Activated B cell treated with CpG ODN at 0.5 μM for 24 hours (primary cell): ENCODE measurements at regions not wholly inside any gene's neighbourhood (a gene's known extent, or its start where the extent isn't known, plus 50 kb on each side); places are given as distances from the start of the nearest gene placed in this dataset.

ENCODE experiments used
- ATAC-seq: fragments of 200-7000 bp; cut with Tn5 transposase; one replicate; pipeline ENCODE4 v1.10.0; 2021; ENCODE audit warnings: low read depth, mild to moderate bottlenecking, moderate library complexity
- CTCF ChIA-PET: fragments of 350-600 bp; sonication (Branson Sonifier 250); formaldehyde crosslinking; loops from one replicate; lab custom pipeline; 2021; ENCODE audit warnings: antibody characterized with exemption; lab: Charles Lee
- POLR2A ChIA-PET: fragments of 350-600 bp; sonication (Branson Sonifier 250); formaldehyde crosslinking; loops from one replicate; lab custom pipeline; 2021; ENCODE audit warnings: antibody characterized with exemption; lab: Charles Lee
- DNase-seq: peaks from one replicate; pipeline ENCODE4 v3.0.0; 2022
- H3K27ac Mint-ChIP-seq: one replicate; pipeline ENCODE4 v1.8.0; 2020; ENCODE audit warnings: mixed read lengths
- H3K27me3 Mint-ChIP-seq: one replicate; pipeline ENCODE4 v1.8.0; 2021; ENCODE audit warnings: mixed read lengths
- H3K36me3 Mint-ChIP-seq: one replicate; pipeline ENCODE4 v1.8.0; 2021; ENCODE audit warnings: low read depth, mixed read lengths
- H3K4me1 Mint-ChIP-seq: one replicate; pipeline ENCODE4 v1.8.0; 2021; ENCODE audit warnings: mixed read lengths
- H3K4me3 Mint-ChIP-seq: one replicate; pipeline ENCODE4 v1.8.0; 2020; ENCODE audit warnings: mild to moderate bottlenecking, mixed read lengths
- H3K9me3 Mint-ChIP-seq: one replicate; pipeline ENCODE4 v1.8.0; 2020; ENCODE audit warnings: mixed read lengths
- intact Hi-C: fragments of 100-400 bp; cut with micrococcal nuclease; formaldehyde crosslinking; loops from one replicate; pipeline ENCODE4 v1.15.1; 2024
- TF ChIP-seq, protein P1 (sequence below): fragments of 200-600 bp; IDR thresholded peaks from one replicate; pipeline ENCODE4 v1.8.0; 2022; ENCODE audit warnings: antibody characterized with exemption, mild to moderate bottlenecking

DNA sequence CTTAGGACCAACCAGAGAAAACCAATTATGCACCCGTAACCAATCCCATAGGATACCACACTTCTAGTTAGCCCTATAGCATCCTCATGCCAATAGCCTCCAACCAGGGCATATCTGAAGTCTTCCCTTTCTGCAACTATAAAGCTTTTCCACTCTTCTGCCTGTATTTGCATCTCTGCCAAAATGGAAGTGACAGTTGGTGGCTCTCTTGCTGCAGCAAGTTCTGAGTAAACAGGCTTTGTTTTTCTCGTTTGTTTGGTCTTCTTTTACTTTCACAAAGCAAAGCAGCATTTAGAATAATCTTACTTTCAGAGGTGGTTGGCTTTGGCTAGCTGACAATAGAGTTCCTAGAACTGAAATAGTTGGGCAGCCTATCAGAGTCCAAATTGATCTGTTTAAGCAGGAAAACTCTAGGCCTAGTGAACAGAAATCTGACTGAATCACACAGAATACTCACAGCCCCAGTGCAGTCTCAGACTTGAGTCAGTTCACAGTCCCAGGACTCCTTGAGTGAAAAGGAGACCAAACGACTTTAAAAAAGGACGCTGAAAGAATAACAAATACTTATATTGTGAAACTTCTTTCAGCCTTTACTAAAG lies 1029.7 kb upstream of the LRFN5 start:
- Mint-ChIP-seq H3K9me3 (peaks cover 2% of the 10 kb centered on the region), H3K4me1 (no peaks in the 10 kb centered on the region), H3K36me3 (no peaks in the 10 kb centered on the region), H3K4me3 (no peak overlapping the region), H3K27ac (no peak overlapping the region), H3K27me3 (no peaks in the 10 kb centered on the region)
- no peak for DNase-seq
- CTCF ChIA-PET: no interaction called here
- no peak for ATAC-seq
- POLR2A ChIA-PET: no interaction called here
- intact Hi-C loops: no loop called here
- TF ChIP-seq, protein P1, sequence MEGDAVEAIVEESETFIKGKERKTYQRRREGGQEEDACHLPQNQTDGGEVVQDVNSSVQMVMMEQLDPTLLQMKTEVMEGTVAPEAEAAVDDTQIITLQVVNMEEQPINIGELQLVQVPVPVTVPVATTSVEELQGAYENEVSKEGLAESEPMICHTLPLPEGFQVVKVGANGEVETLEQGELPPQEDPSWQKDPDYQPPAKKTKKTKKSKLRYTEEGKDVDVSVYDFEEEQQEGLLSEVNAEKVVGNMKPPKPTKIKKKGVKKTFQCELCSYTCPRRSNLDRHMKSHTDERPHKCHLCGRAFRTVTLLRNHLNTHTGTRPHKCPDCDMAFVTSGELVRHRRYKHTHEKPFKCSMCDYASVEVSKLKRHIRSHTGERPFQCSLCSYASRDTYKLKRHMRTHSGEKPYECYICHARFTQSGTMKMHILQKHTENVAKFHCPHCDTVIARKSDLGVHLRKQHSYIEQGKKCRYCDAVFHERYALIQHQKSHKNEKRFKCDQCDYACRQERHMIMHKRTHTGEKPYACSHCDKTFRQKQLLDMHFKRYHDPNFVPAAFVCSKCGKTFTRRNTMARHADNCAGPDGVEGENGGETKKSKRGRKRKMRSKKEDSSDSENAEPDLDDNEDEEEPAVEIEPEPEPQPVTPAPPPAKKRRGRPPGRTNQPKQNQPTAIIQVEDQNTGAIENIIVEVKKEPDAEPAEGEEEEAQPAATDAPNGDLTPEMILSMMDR: no peak

DNA sequence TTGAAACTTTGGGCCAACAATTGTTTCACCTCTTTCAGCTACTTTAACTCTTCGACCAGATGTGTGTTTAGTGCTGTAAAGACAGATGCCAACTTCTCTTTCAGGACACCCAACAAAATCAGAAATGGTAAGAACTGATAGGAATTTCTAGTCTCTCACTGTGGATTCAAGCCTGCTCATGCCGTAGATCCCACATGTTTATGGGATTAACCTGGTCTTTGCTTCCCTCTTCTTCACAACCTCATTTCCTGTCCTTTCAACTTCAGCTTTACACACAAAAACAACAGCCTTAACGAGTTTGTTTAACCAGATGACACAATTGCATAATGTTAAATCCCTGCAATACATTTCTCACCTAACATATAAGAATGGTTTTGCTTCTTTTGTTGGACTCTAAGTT lies 1031.9 kb upstream of the LRFN5 start:
- no peak overlapping the region for H3K4me3 Mint-ChIP-seq
- CTCF ChIA-PET: no interaction called here
- peaks cover 2% of the 10 kb centered on the region for H3K9me3 Mint-ChIP-seq
- POLR2A ChIA-PET: no interaction called here
- ATAC-seq: no peak
- intact Hi-C loops: no loop called here
- no peaks in the 10 kb centered on the region for H3K36me3 Mint-ChIP-seq
- DNase-seq: no peak
- no peak overlapping the region for H3K27ac Mint-ChIP-seq
- H3K27me3 Mint-ChIP-seq: no peaks in the 10 kb centered on the region
- no peaks in the 10 kb centered on the region for H3K4me1 Mint-ChIP-seq
- TF ChIP-seq, protein P1: no peak

DNA sequence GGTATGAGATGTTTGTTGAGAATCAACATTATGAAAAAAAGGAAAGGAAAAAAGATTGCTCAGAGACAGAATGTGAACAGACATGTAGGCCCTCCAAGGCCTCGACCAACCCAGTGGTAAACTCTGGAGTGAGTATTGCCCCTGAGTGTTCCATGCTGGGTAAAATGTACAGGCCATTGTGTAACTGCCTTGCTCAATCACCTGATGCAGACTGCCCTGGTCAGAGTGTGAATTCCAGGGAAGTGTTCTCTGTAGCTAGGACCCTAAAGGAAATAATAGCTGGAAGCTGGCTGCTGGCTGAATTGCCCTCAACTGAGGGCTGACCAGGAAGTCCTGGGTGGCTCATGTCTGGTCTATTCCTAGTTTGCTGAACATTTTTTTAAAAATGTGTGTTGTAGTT lies 1081.4 kb upstream of the LRFN5 start:
- Mint-ChIP-seq H3K4me1 (no peaks in the 10 kb centered on the region), H3K27ac (no peak overlapping the region), H3K9me3 (peaks cover 6% of the 10 kb centered on the region), H3K4me3 (no peak overlapping the region), H3K27me3 (no peaks in the 10 kb centered on the region), H3K36me3 (no peaks in the 10 kb centered on the region)
- ChIA-PET POLR2A (no interaction called here), CTCF (no interaction called here)
- no peak for ATAC-seq
- no peak for DNase-seq
- TF ChIP-seq, protein P1: no peak
- intact Hi-C loops: no loop called here

DNA sequence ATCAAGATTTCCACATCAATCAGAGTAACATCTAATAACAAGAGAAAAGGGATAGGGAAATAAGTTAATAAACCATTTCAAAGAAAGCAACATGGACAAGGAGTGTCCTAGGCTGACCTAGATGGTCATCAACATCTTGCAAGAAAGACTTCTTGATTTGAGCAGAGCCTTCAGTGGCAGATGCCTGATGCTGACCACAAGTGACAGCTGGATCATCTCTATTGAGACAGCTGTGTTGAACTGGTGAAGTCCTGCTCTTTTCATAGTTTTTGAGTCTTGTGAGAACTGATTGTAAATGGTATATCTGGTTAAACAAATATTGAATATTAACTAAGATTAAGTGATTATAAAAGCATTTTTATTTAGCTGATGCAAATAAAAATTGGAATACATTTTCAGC lies 1083.6 kb upstream of the LRFN5 start:
- TF ChIP-seq, protein P1: no peak
- no peak for ATAC-seq
- no peak for DNase-seq
- CTCF ChIA-PET: no interaction called here
- intact Hi-C loops: no loop called here
- H3K27ac Mint-ChIP-seq: no peak overlapping the region
- H3K4me1 Mint-ChIP-seq: no peaks in the 10 kb centered on the region
- H3K9me3 Mint-ChIP-seq: peaks cover 6% of the 10 kb centered on the region
- POLR2A ChIA-PET: no interaction called here
- no peaks in the 10 kb centered on the region for H3K36me3 Mint-ChIP-seq
- no peaks in the 10 kb centered on the region for H3K27me3 Mint-ChIP-seq
- H3K4me3 Mint-ChIP-seq: no peak overlapping the region

DNA sequence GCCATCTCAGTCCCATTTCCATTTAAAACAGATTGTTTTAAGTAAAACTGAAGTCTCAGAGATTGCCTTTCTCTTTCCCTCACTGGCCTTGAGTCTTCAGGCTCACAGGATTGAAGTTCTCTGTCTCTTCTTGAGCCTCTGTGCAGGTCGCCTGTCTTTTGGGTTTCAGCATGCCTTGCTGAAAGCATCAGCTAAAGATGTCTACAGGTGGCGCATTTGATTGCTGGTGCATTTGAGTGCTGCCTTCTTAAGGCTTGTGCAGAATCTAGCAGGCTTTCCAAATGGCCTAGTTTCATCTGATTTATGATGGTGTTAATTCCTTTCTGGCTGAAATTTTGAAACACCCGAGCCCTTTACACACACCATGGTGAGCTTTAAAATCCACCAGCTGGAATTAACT lies 1062.2 kb upstream of the FBXO33 start:
- Mint-ChIP-seq H3K4me3 (no peak overlapping the region), H3K27ac (no peak overlapping the region), H3K27me3 (no peaks in the 10 kb centered on the region), H3K9me3 (no peaks in the 10 kb centered on the region), H3K4me1 (no peaks in the 10 kb centered on the region), H3K36me3 (no peaks in the 10 kb centered on the region)
- ChIA-PET CTCF (no interaction called here), POLR2A (no interaction called here)
- DNase-seq (no peak), ATAC-seq (no peak)
- intact Hi-C loops: no loop called here
- TF ChIP-seq, protein P1: no peak
